DOHH2 (cell line): ENCODE measurements at regions not wholly inside any gene's neighbourhood (a gene's known extent, or its start where the extent isn't known, plus 50 kb on each side); places are given as distances from the start of the nearest gene placed in this dataset.

Experiments used
- H3F3A ChIP-seq: fragments of 200-600 bp; sonication (generic), shearing (Covaris generic); 2 replicates; pipeline ENCODE4 v1.6.0; 2016; ENCODE audit warnings: antibody characterized with exemption, mild to moderate bottlenecking; ENCODE audit not compliant: control insufficient read depth, insufficient read depth
- H3K27ac ChIP-seq: fragments of 200-600 bp; sonication (generic); 2 replicates; pipeline ENCODE4 v1.5.1; 2014; ENCODE audit warnings: low read depth, mild to moderate bottlenecking, low read length, moderate library complexity
- H3K27me3 ChIP-seq: fragments of 200-600 bp; sonication (generic); 2 replicates; pipeline ENCODE4 v1.6.1; 2014; ENCODE audit warnings: mild to moderate bottlenecking, low read length, mixed read lengths; ENCODE audit not compliant: control insufficient read depth
- H3K36me3 ChIP-seq: fragments of 200-600 bp; sonication (generic); 2 replicates; pipeline ENCODE4 v1.6.1; 2014; ENCODE audit warnings: mild to moderate bottlenecking, low read length, moderate library complexity, mixed read lengths; ENCODE audit not compliant: control insufficient read depth
- H3K4me1 ChIP-seq: fragments of 200-600 bp; sonication (generic); 2 replicates; pipeline ENCODE4 v1.6.1; 2014; ENCODE audit warnings: mild to moderate bottlenecking, low read length, mixed read lengths; ENCODE audit not compliant: control insufficient read depth
- H3K4me2 ChIP-seq: fragments of 200-600 bp; sonication (generic); 2 replicates; pipeline ENCODE4 v1.6.0; 2014; ENCODE audit warnings: mild to moderate bottlenecking, low read length, moderate library complexity
- H3K4me3 ChIP-seq: fragments of 200-600 bp; sonication (generic); 2 replicates; pipeline ENCODE4 v1.5.1; 2014; ENCODE audit warnings: mild to moderate bottlenecking, low read length, mixed read lengths
- H3K79me2 ChIP-seq: fragments of 200-600 bp; sonication (generic); 2 replicates; pipeline ENCODE4 v1.6.1; 2014; ENCODE audit warnings: mild to moderate bottlenecking, low read length, mixed read lengths; ENCODE audit not compliant: control insufficient read depth
- H3K9me2 ChIP-seq: fragments of 200-600 bp; sonication (generic); replicated peaks from 2 replicates; pipeline ENCODE4 v1.6.1; 2014; ENCODE audit warnings: mild to moderate bottlenecking, low read length, mixed read lengths; ENCODE audit not compliant: control insufficient read depth
- H3K9me3 ChIP-seq: fragments of 200-600 bp; sonication (generic); 2 replicates; pipeline ENCODE4 v1.6.1; 2014; ENCODE audit warnings: antibody characterized with exemption, low read length, mixed read lengths; ENCODE audit not compliant: control insufficient read depth, insufficient read depth
- H4K20me1 ChIP-seq: fragments of 200-600 bp; sonication (generic); 2 replicates; pipeline ENCODE4 v1.6.0; 2014; ENCODE audit warnings: low read depth, mild to moderate bottlenecking, antibody characterized with exemption, low read length, moderate library complexity; ENCODE audit not compliant: control insufficient read depth, insufficient read depth
- CTCF ChIP-seq: fragments of 200-600 bp; sonication (generic); IDR thresholded peaks from one replicate; pipeline ENCODE4 v1.5.1; 2014; ENCODE audit warnings: antibody characterized with exemption, mild to moderate bottlenecking, low read depth, low read length; ENCODE audit not compliant: poor library complexity, severe bottlenecking
- EZH2phosphoT487 ChIP-seq: fragments of 200-600 bp; sonication (generic); IDR thresholded peaks from 2 replicates; pipeline ENCODE4 v1.6.1; 2017; ENCODE audit warnings: borderline replicate concordance, mild to moderate bottlenecking, antibody characterized with exemption, low read length, moderate library complexity, mixed read lengths

- no peaks in the 10 kb centered on the region for H3F3A ChIP-seq
- H3K27me3 ChIP-seq, result no peaks in the 10 kb centered on the region
- no peak overlapping the region for H3K27ac ChIP-seq
- no peaks in the 10 kb centered on the region for H3K9me2 ChIP-seq
- no peaks in the 10 kb centered on the region for H3K9me3 ChIP-seq
- no peak overlapping the region for H3K4me2 ChIP-seq
- H4K20me1 ChIP-seq, result no peaks in the 10 kb centered on the region
- TF ChIP-seq EZH2phosphoT487, result no peak
- no peak for TF ChIP-seq CTCF
- H3K36me3 ChIP-seq, result no peaks in the 10 kb centered on the region
- no peaks in the 10 kb centered on the region for H3K4me1 ChIP-seq
- no peaks in the 10 kb centered on the region for H3K79me2 ChIP-seq
- no peak overlapping the region for H3K4me3 ChIP-seq
Observed at GRCh38 chr9:85404911-85405565, 336.7 kb downstream of the AGTPBP1 start.

GRCh38 chr9:85402551-85402950 is 339.2 kb downstream of the AGTPBP1 start:
- Histone ChIP-seq H3K27me3 (no peaks in the 10 kb centered on the region), H3K9me2 (no peaks in the 10 kb centered on the region), H3F3A (no peaks in the 10 kb centered on the region), H3K4me1 (no peaks in the 10 kb centered on the region), H3K4me2 (no peak overlapping the region), H4K20me1 (no peaks in the 10 kb centered on the region), H3K27ac (no peak overlapping the region), H3K4me3 (no peak overlapping the region), H3K36me3 (no peaks in the 10 kb centered on the region), H3K79me2 (no peaks in the 10 kb centered on the region), H3K9me3 (no peaks in the 10 kb centered on the region)
- no peak for TF ChIP-seq EZH2phosphoT487
- no peak for TF ChIP-seq CTCF

- no peaks in the 10 kb centered on the region for H3K36me3 ChIP-seq
- H3K4me3 ChIP-seq, result no peak overlapping the region
- H3F3A ChIP-seq, result no peaks in the 10 kb centered on the region
- H3K9me3 ChIP-seq, result no peaks in the 10 kb centered on the region
- no peak overlapping the region for H3K27ac ChIP-seq
- H3K4me2 ChIP-seq, result no peak overlapping the region
- H4K20me1 ChIP-seq, result no peaks in the 10 kb centered on the region
- TF ChIP-seq EZH2phosphoT487 (no peak), CTCF (no peak)
- no peaks in the 10 kb centered on the region for H3K4me1 ChIP-seq
- H3K79me2 ChIP-seq, result no peaks in the 10 kb centered on the region
- no peaks in the 10 kb centered on the region for H3K9me2 ChIP-seq
- H3K27me3 ChIP-seq, result no peaks in the 10 kb centered on the region
Observed at GRCh38 chr9:85401998-85402397, 339.8 kb downstream of the AGTPBP1 start.

- no peaks in the 10 kb centered on the region for H3K79me2 ChIP-seq
- H3K36me3 ChIP-seq, result no peaks in the 10 kb centered on the region
- no peak for TF ChIP-seq EZH2phosphoT487
- no peak for TF ChIP-seq CTCF
- no peaks in the 10 kb centered on the region for H3F3A ChIP-seq
- H3K4me1 ChIP-seq, result no peaks in the 10 kb centered on the region
- H3K4me3 ChIP-seq, result no peak overlapping the region
- no peak overlapping the region for H3K4me2 ChIP-seq
- no peaks in the 10 kb centered on the region for H3K9me2 ChIP-seq
- no peaks in the 10 kb centered on the region for H3K27me3 ChIP-seq
- no peak overlapping the region for H3K27ac ChIP-seq
- no peaks in the 10 kb centered on the region for H4K20me1 ChIP-seq
- H3K9me3 ChIP-seq, result no peaks in the 10 kb centered on the region
Observed at GRCh38 chr9:85397005-85397404, 344.7 kb downstream of the AGTPBP1 start.
